Heart left ventricle (tissue), 16 donors: ENCODE measurements at regions not wholly inside any gene's neighbourhood (a gene's known extent, or its start where the extent isn't known, plus 50 kb on each side); places are given as distances from the start of the nearest gene placed in this dataset.

Experiments
- ATAC-seq, 4 donors: fragments of 200-7000 bp; cut with Tn5 transposase; one replicate each; pipeline ENCODE4 v1.9.1; 2020 to 2022; ENCODE audit warnings: moderate library complexity in 4 of 4, mild to moderate bottlenecking in 3 of 4, moderate number of reproducible peaks in 1 of 4
- DNase-seq, 5 donors: peaks; one replicate each; pipeline ENCODE4 v3.0.0-alpha.2; 2020
- H3K27ac ChIP-seq, 12 donors: fragments of 200-600 bp; sonication (generic) in 4 of 12; one replicate each; pipeline versions ENCODE4 v1.5.0 to v1.8.0; 2016 to 2022; ENCODE audit warnings: mild to moderate bottlenecking in 2 of 12
- H3K27me3 ChIP-seq, 9 donors: fragments of 200-600 bp; sonication (generic) in 2 of 9; one replicate each; pipeline versions ENCODE4 v1.5.1 to v1.8.0; 2016 to 2022; ENCODE audit warnings: mild to moderate bottlenecking in 3 of 9
- H3K36me3 ChIP-seq, 9 donors: fragments of 200-600 bp; sonication (generic) in 2 of 9; one replicate each; pipeline versions ENCODE4 v1.5.0 to v1.8.0; 2018 to 2022; ENCODE audit warnings: mild to moderate bottlenecking in 2 of 9
- H3K4me1 ChIP-seq, 12 donors: fragments of 200-600 bp; sonication (generic) in 4 of 12; one replicate each; pipeline versions ENCODE4 v1.5.0 to v1.8.0; 2016 to 2022; ENCODE audit warnings: mild to moderate bottlenecking in 3 of 12
- H3K4me3 ChIP-seq, 12 donors: fragments of 200-600 bp; sonication (generic) in 4 of 12; one replicate each; pipeline versions ENCODE4 v1.5.0 to v1.8.0; 2017 to 2022; ENCODE audit warnings: mild to moderate bottlenecking in 9 of 12, moderate library complexity in 4 of 12
- H3K9me3 ChIP-seq, 12 donors: fragments of 200-600 bp; sonication (generic) in 4 of 12; one replicate each; pipeline versions ENCODE4 v1.5.0 to v1.8.0; 2016 to 2022; ENCODE audit warnings: mild to moderate bottlenecking in 1 of 12
- CTCF ChIP-seq, 12 donors: fragments of 200-600 bp; sonication (generic) in 4 of 12; IDR thresholded peaks; one replicate each; pipeline versions ENCODE4 v1.5.0 to v1.8.0; 2018 to 2022; ENCODE audit warnings: antibody characterized with exemption in 12 of 12, mild to moderate bottlenecking in 5 of 12
- POLR2A ChIP-seq, 2 donors: fragments of 450-650 bp; IDR thresholded peaks; one replicate each; pipeline ENCODE4 v1.6.1; 2017; ENCODE audit warnings: antibody characterized with exemption in 2 of 2, mild to moderate bottlenecking in 2 of 2, moderate library complexity in 2 of 2
- WGBS, 4 donors: extraction: QIAGEN DNeasy Blood & Tissue Kit in 2 of 4; methylation state at CpG; one replicate each; pipeline versions ENCODE4 v1.1.5 to v1.1.7; 2013 to 2018; 5-methylcytosine and 5-hydroxymethylcytosine counted together
- intact Hi-C, 10 donors: fragments of 100-400 bp; cut with DNase I; formaldehyde crosslinking; loops; one replicate each; pipeline versions ENCODE4 v1.11.1 to v1.14.2; 2022
- donor health status: ischemic (EF 13 %, LVEDD 7.1; RV severe dilation, severe dysfunction).
- donor health status: healthy with polysubstance abuse.
- donor health status: DM: no; HTN: yes; CAD: no.
- donor health status: DM: no; HTN: no; CAD: no.
- donor health status: ischemic (EF 25% LVEDD 6.9; RV normal size, moderate dysfunction).
- donor health status: ischemic (EF 25% LVEDD 5.7; RV mildly dilated, moderate dysfunction).
- donor health status: healthy.
- donor health status: DM: yes; HTN: yes; CAD: no.
- donor health status: ischemic (EF 35%, LVEDD 5.7; RV mildly dilated, moderate dysfunction).
- donor health status: nonischemic (EF 11% LVEDD 7.7; RV severe dilation, severe dysfunction).
- donor health status: DM: yes; HTN: yes; CAD: no.
- donor health status: PGD.
- donor health status: ischemic (EF 29% LVEDD 5.4; RV normal size, mild dysfunction).
- donor health status: nonischemic (EF 23%, LVEDD 6.1; RV moderate dilation, normal function).

- DNase-seq (no peak), ATAC-seq (no peak)
- Histone ChIP-seq H3K4me3 (no peak overlapping the region), H3K36me3 (no peaks in the 10 kb centered on the region), H3K9me3 (no peaks in the 10 kb centered on the region), H3K27ac (no peak overlapping the region), H3K27me3 (no peaks in the 10 kb centered on the region), H3K4me1 (no peaks in the 10 kb centered on the region)
- TF ChIP-seq CTCF (IDR thresholded peaks at IDR 0.05) (no peak), POLR2A (IDR thresholded peaks at IDR 0.05) (no peak)
- 68 to 78% (median 68%) methylated on average over 3 of the region's 3 CpGs for WGBS, 4 donors
- intact Hi-C loops = no loop called here
Observed at GRCh38 chr4:137960371-137961050, 281.6 kb downstream of the SLC7A11 start.

- H3K4me3 ChIP-seq = no peak overlapping the region
- H3K27me3 ChIP-seq = no peaks in the 10 kb centered on the region
- H3K27ac ChIP-seq = no peak overlapping the region
- 79 to 89% (median 84%) methylated on average over 3 of the region's 3 CpGs for WGBS, 4 donors
- H3K36me3 ChIP-seq = no peaks in the 10 kb centered on the region
- intact Hi-C loops = no loop called here
- H3K9me3 ChIP-seq = no peaks in the 10 kb centered on the region
- TF ChIP-seq POLR2A (IDR thresholded peaks at IDR 0.05) = no peak
- TF ChIP-seq CTCF (IDR thresholded peaks at IDR 0.05) = no peak
- DNase-seq = no peak
- no peak for ATAC-seq
- no peaks in the 10 kb centered on the region for H3K4me1 ChIP-seq
Observed at GRCh38 chr4:137957806-137958205, 284.3 kb downstream of the SLC7A11 start.

- TF ChIP-seq POLR2A (IDR thresholded peaks at IDR 0.05) (no peak), CTCF (IDR thresholded peaks at IDR 0.05) (no peak)
- Histone ChIP-seq H3K27ac (no peak overlapping the region), H3K27me3 (no peaks in the 10 kb centered on the region), H3K4me1 (no peaks in the 10 kb centered on the region), H3K9me3 (no peaks in the 10 kb centered on the region), H3K4me3 (no peak overlapping the region), H3K36me3 (no peaks in the 10 kb centered on the region)
- intact Hi-C loops = no loop called here
- no peak for DNase-seq
- 91 to 94% (median 93%) methylated on average over 2 of the region's 2 CpGs for WGBS, 4 donors
- no peak for ATAC-seq
Observed at GRCh38 chr4:137956256-137956655, 285.9 kb downstream of the SLC7A11 start.

- no peaks in the 10 kb centered on the region for H3K27me3 ChIP-seq
- H3K4me1 ChIP-seq = no peaks in the 10 kb centered on the region
- no peak overlapping the region for H3K27ac ChIP-seq
- H3K36me3 ChIP-seq = no peaks in the 10 kb centered on the region
- no peak overlapping the region for H3K4me3 ChIP-seq
- H3K9me3 ChIP-seq = no peaks in the 10 kb centered on the region
- ATAC-seq = no peak
- intact Hi-C loops = no loop called here
- WGBS, 4 donors = 82 to 93% (median 88%) methylated on average over 1 of the region's 1 CpG
- TF ChIP-seq POLR2A (IDR thresholded peaks at IDR 0.05) = no peak
- no peak for TF ChIP-seq CTCF (IDR thresholded peaks at IDR 0.05)
- DNase-seq = no peak
Observed at GRCh38 chr4:137955595-137955994, 286.6 kb downstream of the SLC7A11 start.
